ENCODE measurements at regions not wholly inside any gene's neighbourhood (a gene's known extent, or its start where the extent isn't known, plus 50 kb on each side); places are given as distances from the start of the nearest gene placed in this dataset.

- TF ChIP-seq, protein P1, sequence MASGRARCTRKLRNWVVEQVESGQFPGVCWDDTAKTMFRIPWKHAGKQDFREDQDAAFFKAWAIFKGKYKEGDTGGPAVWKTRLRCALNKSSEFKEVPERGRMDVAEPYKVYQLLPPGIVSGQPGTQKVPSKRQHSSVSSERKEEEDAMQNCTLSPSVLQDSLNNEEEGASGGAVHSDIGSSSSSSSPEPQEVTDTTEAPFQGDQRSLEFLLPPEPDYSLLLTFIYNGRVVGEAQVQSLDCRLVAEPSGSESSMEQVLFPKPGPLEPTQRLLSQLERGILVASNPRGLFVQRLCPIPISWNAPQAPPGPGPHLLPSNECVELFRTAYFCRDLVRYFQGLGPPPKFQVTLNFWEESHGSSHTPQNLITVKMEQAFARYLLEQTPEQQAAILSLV (CRISPR knock-in tag; IDR thresholded peaks at IDR 0.05; ENCODE audit: borderline replicate concordance), result no peak
- TF ChIP-seq ASH2L (IDR thresholded peaks at IDR 0.05; ENCODE audit: insufficient read length, low read depth, low read length), result no peak
- TF ChIP-seq, protein P2, sequence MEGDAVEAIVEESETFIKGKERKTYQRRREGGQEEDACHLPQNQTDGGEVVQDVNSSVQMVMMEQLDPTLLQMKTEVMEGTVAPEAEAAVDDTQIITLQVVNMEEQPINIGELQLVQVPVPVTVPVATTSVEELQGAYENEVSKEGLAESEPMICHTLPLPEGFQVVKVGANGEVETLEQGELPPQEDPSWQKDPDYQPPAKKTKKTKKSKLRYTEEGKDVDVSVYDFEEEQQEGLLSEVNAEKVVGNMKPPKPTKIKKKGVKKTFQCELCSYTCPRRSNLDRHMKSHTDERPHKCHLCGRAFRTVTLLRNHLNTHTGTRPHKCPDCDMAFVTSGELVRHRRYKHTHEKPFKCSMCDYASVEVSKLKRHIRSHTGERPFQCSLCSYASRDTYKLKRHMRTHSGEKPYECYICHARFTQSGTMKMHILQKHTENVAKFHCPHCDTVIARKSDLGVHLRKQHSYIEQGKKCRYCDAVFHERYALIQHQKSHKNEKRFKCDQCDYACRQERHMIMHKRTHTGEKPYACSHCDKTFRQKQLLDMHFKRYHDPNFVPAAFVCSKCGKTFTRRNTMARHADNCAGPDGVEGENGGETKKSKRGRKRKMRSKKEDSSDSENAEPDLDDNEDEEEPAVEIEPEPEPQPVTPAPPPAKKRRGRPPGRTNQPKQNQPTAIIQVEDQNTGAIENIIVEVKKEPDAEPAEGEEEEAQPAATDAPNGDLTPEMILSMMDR (CRISPR knock-in tag; IDR thresholded peaks at IDR 0.05), result no peak
- TF ChIP-seq ZNF550 (CRISPR knock-in tag; IDR thresholded peaks at IDR 0.05; ENCODE audit: borderline replicate concordance), result no peak
- TF ChIP-seq CEBPB (IDR thresholded peaks at IDR 0.05; ENCODE audit: borderline replicate concordance, low read depth, low read length), result no peak
- TF ChIP-seq ERF (CRISPR knock-in tag; IDR thresholded peaks at IDR 0.05), result no peak
- TF ChIP-seq GTF2F1 (IDR thresholded peaks at IDR 0.05; ENCODE audit: low read length), result no peak
- no peak for TF ChIP-seq NONO (IDR thresholded peaks at IDR 0.05)
- no peak for TF ChIP-seq NONO (CRISPR knock-in tag; conservative IDR thresholded peaks at IDR 0.05)
- no peak for TF ChIP-seq ATF2 (CRISPR knock-in tag; IDR thresholded peaks at IDR 0.05)
- no peak for TF ChIP-seq SRF (IDR thresholded peaks at IDR 0.05; ENCODE audit: low read depth, low read length)
- TF ChIP-seq IRF2 (CRISPR knock-in tag; IDR thresholded peaks at IDR 0.05), result no peak
- no peak for TF ChIP-seq POLR2A (IDR thresholded peaks at IDR 0.05; ENCODE audit: insufficient read depth in 1 of 2, low read depth in 2 of 2, low read length in 2 of 2)
- no peak for TF ChIP-seq ZNF891 (CRISPR knock-in tag; IDR thresholded peaks at IDR 0.05)
Observed at GRCh38 chrX:14309431-14309830, 219.9 kb upstream of the GLRA2 start.
